ENCODE measurements at regions not wholly inside any gene's neighbourhood (a gene's known extent, or its start where the extent isn't known, plus 50 kb on each side); places are given as distances from the start of the nearest gene placed in this dataset.

DNA sequence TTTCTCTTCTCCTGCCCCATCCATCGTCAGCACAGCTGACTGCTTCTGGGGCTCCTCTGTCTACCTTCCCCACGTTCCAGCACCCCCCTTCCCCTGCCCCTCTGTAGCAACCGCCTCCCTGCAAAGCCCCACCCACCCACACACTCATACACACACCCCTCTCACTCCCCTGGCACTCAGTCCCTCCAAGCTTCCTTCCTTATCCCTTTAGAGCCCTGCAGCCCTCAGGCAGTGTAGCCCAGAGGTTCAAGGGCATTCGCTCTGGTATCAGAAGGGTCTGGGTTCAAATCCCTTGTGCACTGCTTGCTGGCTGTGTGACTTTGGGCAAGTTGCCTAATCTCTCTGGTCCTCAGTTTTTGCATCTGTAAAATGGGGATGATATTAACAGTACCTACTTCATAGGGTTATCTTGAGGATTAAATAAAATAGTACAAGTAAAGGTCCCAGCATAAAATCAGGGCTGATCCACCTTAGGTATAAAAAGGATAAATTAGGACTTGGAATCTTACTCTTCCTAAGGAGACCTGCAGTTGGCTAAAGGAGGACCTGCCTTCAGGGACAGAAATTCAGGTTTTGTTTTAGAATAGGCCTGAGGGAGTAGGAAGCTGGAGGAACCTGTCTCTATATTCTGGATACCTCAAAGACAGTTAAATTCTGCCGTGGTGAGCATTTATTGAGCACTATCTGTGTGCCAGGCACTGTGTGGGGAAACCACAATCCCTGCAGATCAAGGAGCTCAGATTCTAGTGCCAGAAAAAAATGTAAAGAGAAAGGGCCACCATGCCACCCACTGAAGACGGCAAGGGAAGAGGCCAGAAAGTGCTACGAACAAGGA lies 94.1 kb downstream of the SNX5 start:
- TF ChIP-seq, protein P1, sequence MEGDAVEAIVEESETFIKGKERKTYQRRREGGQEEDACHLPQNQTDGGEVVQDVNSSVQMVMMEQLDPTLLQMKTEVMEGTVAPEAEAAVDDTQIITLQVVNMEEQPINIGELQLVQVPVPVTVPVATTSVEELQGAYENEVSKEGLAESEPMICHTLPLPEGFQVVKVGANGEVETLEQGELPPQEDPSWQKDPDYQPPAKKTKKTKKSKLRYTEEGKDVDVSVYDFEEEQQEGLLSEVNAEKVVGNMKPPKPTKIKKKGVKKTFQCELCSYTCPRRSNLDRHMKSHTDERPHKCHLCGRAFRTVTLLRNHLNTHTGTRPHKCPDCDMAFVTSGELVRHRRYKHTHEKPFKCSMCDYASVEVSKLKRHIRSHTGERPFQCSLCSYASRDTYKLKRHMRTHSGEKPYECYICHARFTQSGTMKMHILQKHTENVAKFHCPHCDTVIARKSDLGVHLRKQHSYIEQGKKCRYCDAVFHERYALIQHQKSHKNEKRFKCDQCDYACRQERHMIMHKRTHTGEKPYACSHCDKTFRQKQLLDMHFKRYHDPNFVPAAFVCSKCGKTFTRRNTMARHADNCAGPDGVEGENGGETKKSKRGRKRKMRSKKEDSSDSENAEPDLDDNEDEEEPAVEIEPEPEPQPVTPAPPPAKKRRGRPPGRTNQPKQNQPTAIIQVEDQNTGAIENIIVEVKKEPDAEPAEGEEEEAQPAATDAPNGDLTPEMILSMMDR (IDR thresholded peaks at IDR 0.05) = no peak
- TF ChIP-seq POLR2A (IDR thresholded peaks at IDR 0.05) (no peak), EP300 (IDR thresholded peaks at IDR 0.05) (no peak), POLR2AphosphoS5 (IDR thresholded peaks at IDR 0.05) (no peak)

Measured in suprapubic skin (tissue), 4 donors.